ENCODE measurements at regions not wholly inside any gene's neighbourhood (a gene's known extent, or its start where the extent isn't known, plus 50 kb on each side); places are given as distances from the start of the nearest gene placed in this dataset.

- no peak for TF ChIP-seq CTCF (IDR thresholded peaks at IDR 0.05)
- no peak for TF ChIP-seq EZH2 (IDR thresholded peaks at IDR 0.05)
- no peak for TF ChIP-seq EZH2phosphoT487 (IDR thresholded peaks at IDR 0.05)
Observed at GRCh38 chr7:35401217-35401879, 147.4 kb upstream of the TBX20 start.

Data from neural progenitor cell (in vitro differentiated cells).